Esophagus squamous epithelium (tissue), 5 donors: ENCODE measurements at regions not wholly inside any gene's neighbourhood (a gene's known extent, or its start where the extent isn't known, plus 50 kb on each side); places are given as distances from the start of the nearest gene placed in this dataset.
"Not testable (repeated sequence)": the region's sequence is repeated elsewhere in the genome, so short reads cannot be mapped to it uniquely, and the experiment has no call there.

Experiments used
- DNase-seq: peaks from one replicate; lab custom pipeline; 2025; lab: John Stamatoyannopoulos, UW
- H3K27ac ChIP-seq, 4 donors: fragments of 200-600 bp; sonication (generic); one replicate each; pipeline ENCODE4 v1.5.1; 2016 to 2019; ENCODE audit warnings: mild to moderate bottlenecking in 1 of 4
- H3K27me3 ChIP-seq, 4 donors: fragments of 200-600 bp; sonication (generic); 1 replicate in 3 of 4; 2 replicates in 1 of 4; pipeline versions ENCODE4 v1.5.1 to v1.6.0; 2017 to 2021; ENCODE audit warnings: antibody characterized with exemption in 1 of 4
- H3K36me3 ChIP-seq, 3 donors: fragments of 200-600 bp; sonication (generic); one replicate each; pipeline ENCODE4 v1.5.1; 2016 to 2019
- H3K4me1 ChIP-seq, 3 donors: fragments of 200-600 bp; sonication (generic); one replicate each; pipeline ENCODE4 v1.5.1; 2017 to 2019
- H3K4me3 ChIP-seq, 4 donors: fragments of 200-600 bp; sonication (generic); 1 replicate in 3 of 4; 2 replicates in 1 of 4; pipeline ENCODE4 v1.5.1; 2016 to 2019; ENCODE audit warnings: mild to moderate bottlenecking in 2 of 4, moderate library complexity in 1 of 4
- H3K9me3 ChIP-seq, 3 donors: fragments of 200-600 bp; sonication (generic); one replicate each; pipeline ENCODE4 v1.5.1; 2016 to 2019
- CTCF ChIP-seq, 6 experiments: fragments of 450-650 bp in 4 of 6; fragments of 200-600 bp in 2 of 6; sonication (generic) in 2 of 6; IDR thresholded peaks; one replicate each; pipeline ENCODE4 v1.5.1; 2016 to 2019; ENCODE audit warnings: antibody characterized with exemption in 6 of 6, mild to moderate bottlenecking in 4 of 6, moderate library complexity in 4 of 6
- POLR2A ChIP-seq, 4 donors: fragments of 450-650 bp; IDR thresholded peaks; one replicate each; pipeline ENCODE4 v1.6.1; 2017; ENCODE audit warnings: antibody characterized with exemption in 4 of 4, mild to moderate bottlenecking in 4 of 4, moderate library complexity in 3 of 4
- WGBS, 2 donors: methylation state at CpG; one replicate each; pipeline ENCODE4 v1.1.5; 2018; 5-methylcytosine and 5-hydroxymethylcytosine counted together
- intact Hi-C: fragments of 100-400 bp; cut with DNase I; formaldehyde crosslinking; loops from one replicate; pipeline ENCODE4 v1.15.0; 2022
- donor health status: DM: yes; HTN: yes; CAD: no.

DNA sequence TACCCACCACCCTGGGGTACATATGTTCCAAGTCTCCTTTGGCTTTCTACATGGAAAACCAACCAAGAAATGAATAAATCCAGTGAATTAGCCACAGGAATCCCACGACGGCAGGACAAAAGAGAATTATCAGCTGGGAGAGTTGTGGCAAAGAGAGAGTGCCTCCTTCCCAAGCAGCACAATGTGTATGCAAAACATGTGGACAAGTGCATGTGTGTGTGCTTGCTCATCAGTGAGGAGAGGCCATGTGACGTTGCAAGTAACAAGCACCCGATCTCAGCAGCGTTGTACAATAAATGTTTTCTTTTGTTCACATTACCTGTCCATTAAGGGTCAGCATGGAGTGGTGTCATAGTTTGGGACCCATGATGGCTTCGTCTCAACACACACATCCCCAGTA is 50.0 kb upstream of the EMX2 start:
- H3K4me3 ChIP-seq, result no peak overlapping the region
- H3K9me3 ChIP-seq, result no peaks in the 10 kb centered on the region
- H3K27ac ChIP-seq, result no peak overlapping the region
- H3K27me3 ChIP-seq, result peaks cover 0 to 68% (median 1%) of the 10 kb centered on the region in 4 donors
- intact Hi-C loops, result loop anchor here (10.0 kb wide), 1 partner anchor 922 kb away; no protein-coding TSS in a partner anchor
- WGBS, 2 donors, result 50 to 51% methylated on average over 5 of the region's 6 CpGs
- no peak for DNase-seq
- H3K4me1 ChIP-seq, result no peaks in the 10 kb centered on the region
- no peak for TF ChIP-seq CTCF (IDR thresholded peaks at IDR 0.05)
- no peak for TF ChIP-seq POLR2A (IDR thresholded peaks at IDR 0.05)
- no peaks in the 10 kb centered on the region for H3K36me3 ChIP-seq

- TF ChIP-seq CTCF (IDR thresholded peaks at IDR 0.05) (no peak), POLR2A (IDR thresholded peaks at IDR 0.05) (no peak)
- Histone ChIP-seq H3K27ac (no peak overlapping the region), H3K36me3 (no peaks in the 10 kb centered on the region), H3K4me3 (no peak overlapping the region), H3K27me3 (peaks cover 0 to 31% (median 0%) of the 10 kb centered on the region in 4 donors), H3K4me1 (peaks cover 0 to 7% (median 0%) of the 10 kb centered on the region in 3 donors), H3K9me3 (no peaks in the 10 kb centered on the region)
- intact Hi-C loops, result no loop called here
- 57% methylated on average over 7 of the region's 7 CpGs for WGBS, 2 donors
- no peak for DNase-seq
Observed at GRCh38 chr10:117488004-117488403, 54.5 kb upstream of the EMX2 start.

DNA sequence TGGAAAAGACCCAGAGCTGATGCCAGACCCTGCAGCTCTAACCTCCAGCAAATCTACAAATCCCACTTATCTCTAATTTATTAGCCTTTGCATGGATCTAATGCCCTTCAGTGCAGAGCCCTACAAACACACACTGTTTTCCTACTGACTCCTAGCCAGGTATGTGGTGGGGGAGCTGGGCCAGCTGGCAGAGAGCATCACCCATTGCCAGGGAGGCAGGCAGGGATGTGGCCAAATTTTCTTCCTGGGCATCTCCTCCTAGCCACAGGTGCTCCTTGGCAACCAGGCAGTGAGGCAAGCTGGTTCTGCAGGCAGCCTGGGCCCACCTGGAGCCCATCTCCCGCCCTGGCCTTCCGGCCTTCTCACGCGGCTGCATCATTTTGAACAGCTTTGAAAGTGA is 55.9 kb upstream of the EMX2 start:
- TF ChIP-seq CTCF (IDR thresholded peaks at IDR 0.05), result no peak
- no peak for TF ChIP-seq POLR2A (IDR thresholded peaks at IDR 0.05)
- 92 to 94% methylated on average over 3 to 4 of the region's 4 CpGs for WGBS, 2 donors
- Histone ChIP-seq H3K9me3 (no peaks in the 10 kb centered on the region), H3K27me3 (peaks cover 0 to 17% (median 0%) of the 10 kb centered on the region in 4 donors), H3K36me3 (no peaks in the 10 kb centered on the region), H3K27ac (no peak overlapping the region), H3K4me1 (peaks cover 0 to 17% (median 0%) of the 10 kb centered on the region in 3 donors), H3K4me3 (no peak overlapping the region)
- DNase-seq, result no peak
- intact Hi-C loops, result no loop called here

DNA sequence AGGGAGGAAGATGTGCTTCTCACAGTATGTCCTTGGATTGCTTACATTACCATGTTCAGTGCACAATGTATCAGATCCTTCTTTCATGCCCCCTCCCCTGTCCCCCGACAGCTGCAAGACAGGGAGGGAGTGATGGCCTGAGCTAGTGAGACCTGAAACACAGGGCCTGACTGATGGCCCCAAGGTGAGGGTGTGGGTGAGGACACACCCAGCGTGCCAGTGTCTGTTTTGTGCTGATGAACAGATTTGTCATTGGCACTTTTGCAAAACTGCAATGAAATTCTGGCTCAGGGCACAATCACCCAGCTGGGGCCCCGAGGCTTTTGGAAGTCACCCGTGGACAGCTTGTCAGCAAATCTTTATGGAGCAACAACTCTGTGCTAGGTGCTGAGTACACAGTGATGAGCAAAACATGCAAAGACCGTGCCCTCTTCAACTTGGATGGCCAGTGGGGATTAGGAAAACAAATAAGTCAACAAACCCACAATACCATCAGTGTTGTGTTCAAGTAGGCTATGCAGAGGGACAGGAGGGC is 59.4 kb upstream of the EMX2 start:
- peaks cover 0 to 27% (median 0%) of the 10 kb centered on the region in 4 donors for H3K27me3 ChIP-seq
- no peak overlapping the region for H3K4me3 ChIP-seq
- TF ChIP-seq POLR2A (IDR thresholded peaks at IDR 0.05) (no peak), CTCF (IDR thresholded peaks at IDR 0.05) (no peak)
- no peaks in the 10 kb centered on the region for H3K36me3 ChIP-seq
- no peak for DNase-seq
- 25 to 61% methylated on average over 4 of the region's 5 CpGs for WGBS, 2 donors
- peaks cover 0 to 17% (median 0%) of the 10 kb centered on the region in 3 donors for H3K4me1 ChIP-seq
- H3K9me3 ChIP-seq, result no peaks in the 10 kb centered on the region
- no peak overlapping the region for H3K27ac ChIP-seq
- intact Hi-C loops, result no loop called here

DNA sequence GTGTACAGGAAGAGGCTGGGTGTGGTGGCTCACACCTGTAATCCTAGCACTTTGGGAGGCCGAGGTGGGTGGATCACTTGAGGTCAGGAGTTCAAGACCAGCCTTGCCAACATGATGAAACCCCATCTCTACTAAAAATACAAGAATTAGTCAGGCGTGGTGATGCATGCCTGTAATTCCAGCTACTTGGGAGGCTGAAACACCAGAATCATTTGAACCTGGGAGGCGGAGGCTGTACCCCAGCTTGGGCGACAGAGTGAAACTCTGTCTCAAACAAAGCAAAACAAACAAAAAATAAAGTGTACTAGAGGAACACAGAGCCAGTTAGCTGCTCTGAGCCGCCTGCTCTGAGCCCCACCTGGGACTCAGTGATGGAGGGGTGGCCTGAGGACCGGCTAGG is 61.5 kb upstream of the EMX2 start:
- peaks cover 0 to 17% (median 0%) of the 10 kb centered on the region in 3 donors for H3K4me1 ChIP-seq
- H3K9me3 ChIP-seq, DNase-seq, H3K4me3 ChIP-seq, H3K27ac ChIP-seq, H3K36me3 ChIP-seq, intact Hi-C loops: not testable (repeated sequence)
- H3K27me3 ChIP-seq, result peaks cover 0 to 32% (median 0%) of the 10 kb centered on the region in 4 donors
- WGBS, 2 donors, result 69 to 83% methylated on average over 6 of the region's 6 CpGs
